HG03520 (cell line): ENCODE measurements at regions not wholly inside any gene's neighbourhood (a gene's known extent, or its start where the extent isn't known, plus 50 kb on each side); places are given as distances from the start of the nearest gene placed in this dataset.

ENCODE experiments used
- ATAC-seq: cut with Tn5 transposase; IDR thresholded peaks from one replicate; pipeline ENCODE4 v1.9.1; 2021; ENCODE audit warnings: mild to moderate bottlenecking, moderate library complexity; ENCODE audit not compliant: unreplicated experiment

DNA sequence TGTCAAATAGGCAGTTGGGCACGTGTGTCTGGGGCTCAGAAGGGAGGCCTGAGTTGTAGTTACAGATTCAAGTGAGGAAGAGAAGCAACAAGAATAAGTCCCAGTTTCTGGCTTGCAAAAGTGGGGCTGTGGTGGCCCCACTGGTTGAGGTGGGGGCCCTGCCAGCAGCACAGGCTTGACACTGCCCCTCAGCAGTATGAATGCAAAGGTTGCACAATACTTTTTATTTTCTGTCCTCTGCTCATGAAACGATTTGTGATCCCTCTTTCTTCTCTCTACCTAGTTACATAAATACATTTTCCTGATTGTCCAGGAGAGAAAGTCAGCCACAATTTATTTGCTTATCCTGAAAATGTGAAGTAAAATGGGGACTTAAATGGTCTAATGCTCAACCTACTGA is 577.8 kb downstream of the AACS start:
- no peak for ATAC-seq

DNA sequence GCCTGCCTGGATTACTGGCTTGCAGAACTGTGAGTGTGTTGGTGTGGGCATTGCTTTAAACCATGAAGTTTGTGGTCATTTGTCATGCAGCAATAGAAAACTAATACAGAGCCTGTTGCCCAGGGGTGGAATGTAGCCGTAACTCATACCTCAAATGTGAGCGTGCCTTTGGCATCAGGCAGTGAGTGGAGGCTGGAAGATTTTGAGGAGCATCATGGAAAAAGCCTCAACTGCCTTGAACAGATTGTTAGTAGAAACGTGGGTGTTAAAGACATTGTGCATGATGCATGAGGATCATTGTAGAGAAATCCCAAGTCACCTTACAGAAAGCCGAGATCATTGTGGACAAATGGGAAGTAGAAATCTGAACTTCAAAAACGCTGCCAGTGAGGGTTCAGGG is 580.5 kb downstream of the AACS start:
- ATAC-seq = no peak

DNA sequence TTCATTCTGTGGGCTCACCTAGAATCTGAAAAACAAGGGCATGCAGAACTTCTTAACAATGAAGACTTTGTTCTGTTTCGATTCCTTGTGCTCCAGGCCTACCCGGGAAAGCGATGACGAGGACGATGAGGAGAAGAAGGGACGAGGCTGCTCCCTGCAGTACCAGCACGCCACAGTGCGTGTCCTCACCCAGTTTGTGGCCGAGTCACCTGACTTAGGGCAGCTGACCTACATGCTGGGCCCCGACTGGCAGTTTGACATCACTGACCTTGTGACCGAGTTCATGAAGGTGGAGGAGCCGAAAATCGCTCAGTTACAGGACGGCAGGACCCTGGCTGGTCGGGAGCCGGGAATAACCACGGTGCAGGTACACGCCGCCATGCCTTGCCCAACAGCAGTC is 585.4 kb downstream of the AACS start:
- no peak for ATAC-seq

DNA sequence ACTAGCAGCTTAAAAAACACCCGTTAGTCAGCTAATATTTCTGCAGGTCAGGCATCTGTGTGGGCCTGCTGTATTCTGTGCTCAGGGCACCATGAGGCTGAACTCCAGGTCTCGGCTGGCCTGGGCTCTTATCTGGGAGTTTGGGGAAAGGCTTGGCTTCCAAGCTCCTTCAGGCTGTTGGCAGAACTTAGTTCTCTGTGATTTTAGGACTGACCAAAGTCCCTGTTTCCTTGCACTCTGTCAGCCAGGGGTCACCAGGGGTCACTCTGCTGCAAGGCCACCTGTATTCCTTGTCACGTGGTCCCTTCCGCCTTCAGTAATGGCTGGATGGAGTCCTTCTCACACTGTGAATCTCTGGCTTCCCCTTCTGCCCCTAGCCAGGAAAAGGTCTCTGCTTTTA is 586.4 kb downstream of the AACS start:
- ATAC-seq = no peak

DNA sequence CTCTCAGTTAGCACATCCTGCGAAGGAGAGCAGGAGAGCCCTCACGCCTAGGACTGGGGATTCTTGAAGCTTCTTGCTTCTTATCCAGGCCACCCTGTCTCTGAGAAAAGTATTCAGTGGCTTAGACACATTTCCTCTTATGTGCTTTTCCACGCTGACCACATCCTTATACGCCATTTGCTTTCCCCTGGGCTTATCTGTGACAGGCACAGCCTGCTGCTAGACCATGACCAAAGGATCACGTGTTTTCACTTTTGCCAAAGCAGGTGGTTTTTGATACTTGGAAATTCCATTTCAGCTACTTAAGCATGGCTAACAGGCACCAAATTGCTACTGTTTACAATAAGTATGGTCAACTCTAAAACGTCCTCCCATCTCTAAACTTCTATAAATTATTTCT is 587.4 kb downstream of the AACS start:
- no peak for ATAC-seq

DNA sequence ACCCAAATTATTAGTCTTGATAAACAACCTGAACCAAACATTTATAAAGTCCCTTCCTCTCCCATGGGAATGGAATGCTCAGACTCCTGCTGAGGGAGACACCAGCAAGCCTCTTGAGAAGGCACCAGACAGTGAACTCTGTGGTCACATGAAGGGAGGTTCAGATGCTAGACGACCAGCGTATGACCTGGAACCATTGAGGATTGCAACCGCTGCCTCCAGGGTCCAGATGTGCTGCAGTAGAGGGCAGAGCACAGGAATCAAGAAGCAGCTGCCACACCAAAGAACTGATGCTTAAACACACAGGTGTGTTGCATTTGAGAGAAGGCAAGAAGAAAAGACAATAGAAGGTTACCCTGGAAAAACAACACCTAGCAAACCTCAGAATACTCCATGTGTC is 592.4 kb downstream of the AACS start:
- no peak for ATAC-seq

DNA sequence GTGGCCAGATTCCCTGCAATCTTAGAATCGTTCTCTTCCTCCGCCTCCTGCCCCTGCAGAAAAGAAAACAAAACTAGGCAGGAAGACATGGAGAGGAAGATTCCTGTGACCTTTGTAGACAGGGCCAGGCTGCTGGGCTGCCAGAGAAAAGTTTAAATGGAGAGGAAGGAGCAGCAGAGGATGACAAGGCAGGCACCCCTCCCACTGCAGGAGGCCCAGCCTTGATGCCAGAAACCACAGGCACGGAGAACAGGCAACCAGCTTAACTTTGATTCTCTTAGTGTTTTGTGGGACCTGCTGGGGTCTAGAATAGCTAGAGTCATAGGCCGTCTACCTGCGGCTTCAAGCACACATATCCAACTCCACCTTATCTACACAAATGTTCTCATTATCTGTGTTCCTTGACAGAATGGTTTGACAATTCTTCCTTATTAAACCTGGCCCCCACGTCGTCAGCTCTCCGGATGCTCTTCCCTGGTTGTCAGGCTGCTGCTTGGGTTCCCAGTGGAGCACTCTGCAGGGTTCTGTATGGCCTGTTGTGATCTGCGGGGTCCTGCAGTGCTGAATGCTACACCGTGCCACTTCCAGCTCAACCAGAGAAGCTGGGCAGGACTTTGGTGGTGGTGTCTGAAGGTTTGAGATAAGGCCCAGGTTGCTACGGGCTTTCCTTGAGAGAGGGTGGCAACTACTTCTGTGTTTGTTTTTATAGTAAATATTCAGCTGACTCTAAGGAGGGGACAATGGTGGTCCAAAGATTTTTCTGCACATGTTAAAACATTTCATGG is 609.5 kb downstream of the AACS start:
- ATAC-seq = no peak

DNA sequence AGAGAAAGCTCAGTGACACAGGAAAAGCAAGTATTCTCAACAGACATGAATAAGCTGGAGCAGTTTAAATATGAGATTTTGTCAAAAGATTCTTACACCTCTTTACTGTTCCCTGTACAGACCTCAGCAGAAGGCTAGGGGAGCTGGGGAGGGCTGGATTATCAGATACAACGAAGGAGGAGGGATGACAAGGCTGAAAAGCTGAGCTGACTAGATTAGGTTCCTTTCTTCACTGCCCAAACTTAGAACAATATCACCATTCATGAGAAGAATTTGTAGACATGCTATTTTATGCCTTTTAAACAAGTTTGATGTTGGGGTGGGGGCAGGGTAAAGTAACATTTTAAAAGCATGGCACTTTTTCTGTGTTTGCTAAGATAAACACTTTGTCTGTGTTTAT is 611.1 kb downstream of the AACS start:
- ATAC-seq = no peak

DNA sequence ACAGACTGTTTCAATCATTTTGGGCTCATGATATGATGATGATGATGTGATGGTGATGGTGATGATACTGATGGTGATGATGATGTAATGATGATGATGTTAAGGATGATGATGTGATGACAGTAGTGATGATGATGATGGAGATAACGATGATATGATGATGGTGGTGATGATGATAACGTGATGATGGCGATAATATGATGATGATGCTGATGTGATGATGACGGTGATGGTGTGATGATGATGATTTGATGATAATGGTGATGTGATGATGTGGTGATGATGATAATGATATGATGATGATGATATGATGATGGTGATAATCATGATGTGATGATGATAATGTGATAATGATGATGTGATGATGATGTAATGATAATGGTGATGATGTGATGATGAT is 612.6 kb downstream of the AACS start:
- ATAC-seq = no peak

DNA sequence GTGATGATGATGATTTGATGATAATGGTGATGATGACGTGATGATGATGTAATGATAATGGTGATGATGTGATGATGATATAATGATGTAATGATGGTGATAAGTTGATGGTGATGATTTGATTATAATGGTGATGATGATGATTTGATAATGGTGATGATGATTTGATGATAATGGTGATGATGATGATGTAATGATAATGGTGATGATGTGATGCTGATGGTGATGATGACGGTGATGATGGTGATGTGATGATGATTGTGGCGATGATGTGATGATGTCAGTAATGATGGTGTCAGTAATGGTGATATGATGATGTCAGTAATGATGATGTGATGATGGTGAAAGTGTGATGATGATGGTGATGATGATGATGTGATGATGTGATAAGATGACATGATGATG is 613.4 kb downstream of the AACS start:
- no peak for ATAC-seq

DNA sequence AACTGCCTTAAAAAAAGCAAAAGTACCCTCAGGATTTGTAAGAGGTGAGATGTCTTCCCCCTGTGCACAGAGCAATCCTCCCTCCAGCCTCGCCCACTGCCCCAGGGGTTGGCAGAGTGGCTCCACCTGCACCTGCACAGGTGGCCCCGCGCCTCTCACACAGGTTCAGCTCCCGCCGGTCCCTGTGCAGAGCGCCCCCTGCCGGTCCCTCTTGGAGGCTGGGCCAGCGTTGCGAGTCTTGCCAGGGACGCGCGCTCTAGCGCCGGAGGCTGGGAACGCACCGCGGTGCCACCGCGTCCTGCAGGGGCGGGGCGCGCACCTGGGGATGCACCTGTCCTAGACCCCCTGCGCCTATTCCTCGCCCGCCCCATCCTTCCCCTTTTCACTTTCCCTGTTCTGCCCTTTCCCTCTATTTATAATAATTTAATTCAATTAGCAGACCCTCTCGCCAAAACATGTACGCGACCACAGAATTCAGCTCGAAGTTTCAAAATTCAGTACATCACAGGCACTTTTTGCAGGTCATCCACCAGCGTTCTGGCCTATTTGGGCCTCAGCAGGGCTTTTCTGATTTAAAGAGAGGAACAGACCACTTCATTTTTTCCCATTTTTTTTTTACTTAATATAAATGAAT is 618.6 kb downstream of the AACS start:
- peak; percentile 78 for ATAC-seq

DNA sequence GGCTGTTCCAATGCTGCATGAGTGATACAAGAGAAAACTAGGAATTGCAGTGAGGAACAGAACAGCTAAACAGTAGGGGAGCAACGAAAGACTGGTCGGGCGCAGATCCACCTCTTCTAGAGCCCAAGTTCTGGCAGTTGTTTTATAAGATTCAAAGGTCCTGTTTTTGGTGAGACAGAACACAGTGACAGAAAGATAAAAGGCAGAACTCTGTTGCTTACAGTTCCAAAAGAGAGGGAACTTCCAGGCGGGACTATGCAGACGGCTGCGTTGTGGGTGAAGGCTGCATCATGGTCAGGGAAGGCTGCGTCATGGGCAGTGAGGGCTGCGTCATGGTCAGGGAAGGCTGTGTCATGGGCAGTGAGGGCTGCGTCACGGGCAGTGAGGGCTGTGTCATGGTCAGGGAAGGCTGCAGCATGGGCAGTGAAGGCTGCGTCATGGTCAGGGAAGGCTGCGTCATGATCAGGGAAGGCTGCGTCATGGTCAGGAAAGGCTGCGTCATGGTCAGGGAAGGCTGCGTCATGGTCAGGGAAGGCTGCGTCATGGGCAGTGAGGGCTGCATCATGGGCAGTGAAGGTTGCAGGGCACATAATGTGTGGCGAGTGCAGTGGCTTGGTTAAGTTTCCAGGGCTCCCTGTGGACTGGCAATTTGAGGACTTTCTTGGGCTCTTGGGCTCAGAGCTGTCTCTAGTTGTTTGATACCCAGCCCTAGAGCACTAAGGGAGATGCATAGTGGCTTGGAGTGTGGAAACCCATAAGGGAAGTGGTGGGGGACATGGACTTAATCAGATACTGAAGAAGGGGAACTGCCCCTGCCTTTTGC is 619.9 kb downstream of the AACS start:
- ATAC-seq = no peak

DNA sequence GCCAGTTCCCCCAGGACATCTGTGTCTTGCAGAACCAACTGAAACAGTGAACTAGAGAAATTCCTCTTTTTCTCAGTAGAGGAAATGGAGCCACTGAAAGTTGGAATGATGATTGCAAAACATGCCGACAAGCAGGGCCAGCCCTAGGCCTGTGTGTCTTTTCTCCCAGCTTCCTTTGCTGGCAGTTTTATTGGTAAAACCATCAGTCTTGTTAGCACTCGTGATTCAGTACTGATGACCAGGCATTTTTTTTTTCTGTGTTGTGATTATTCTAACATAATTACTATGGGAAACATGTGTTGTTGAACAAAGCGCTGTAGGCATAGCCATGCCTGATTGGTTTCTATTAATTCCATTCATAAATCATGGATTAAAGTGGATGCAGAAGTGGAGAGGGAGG is 620.7 kb downstream of the AACS start:
- no peak for ATAC-seq

DNA sequence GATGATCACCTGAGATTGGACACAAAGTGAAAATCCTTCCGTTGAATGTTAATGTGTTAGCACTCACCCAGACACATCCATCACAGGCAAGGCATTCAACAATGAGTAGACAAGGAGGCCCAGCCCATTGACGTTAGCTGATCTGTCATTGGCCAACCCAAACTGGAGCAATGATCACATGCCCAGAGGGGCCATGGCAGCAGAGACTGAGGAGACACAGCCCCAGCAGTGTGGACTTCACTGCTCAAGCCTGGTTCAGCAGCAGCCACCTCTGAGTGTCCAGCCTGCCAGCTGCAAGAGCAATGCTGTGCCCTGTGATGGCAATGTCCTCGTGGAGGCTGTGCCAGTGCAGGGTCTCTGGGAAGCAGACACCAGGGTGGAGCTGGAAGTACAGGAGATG is 622.2 kb downstream of the AACS start:
- no peak for ATAC-seq

DNA sequence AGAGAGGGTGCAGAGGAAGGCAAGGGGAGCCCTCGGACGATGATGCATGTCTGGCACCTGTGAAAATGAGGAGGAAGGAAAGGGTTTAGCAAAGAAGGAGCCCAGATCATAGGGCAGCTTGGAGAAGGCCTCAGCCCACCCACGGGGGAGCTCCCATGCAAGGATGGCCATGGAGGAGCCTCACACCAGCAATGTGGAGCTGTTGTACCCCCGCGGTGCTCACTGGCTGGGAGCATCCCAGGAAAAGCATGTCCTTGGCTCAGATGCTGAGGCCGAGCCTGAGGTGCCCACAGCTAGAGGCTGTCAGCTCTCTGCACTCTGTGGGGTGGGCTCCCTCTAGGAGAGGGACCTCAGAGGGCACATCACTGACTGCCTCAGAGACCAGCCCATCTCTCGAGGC is 622.6 kb downstream of the AACS start:
- no peak for ATAC-seq

DNA sequence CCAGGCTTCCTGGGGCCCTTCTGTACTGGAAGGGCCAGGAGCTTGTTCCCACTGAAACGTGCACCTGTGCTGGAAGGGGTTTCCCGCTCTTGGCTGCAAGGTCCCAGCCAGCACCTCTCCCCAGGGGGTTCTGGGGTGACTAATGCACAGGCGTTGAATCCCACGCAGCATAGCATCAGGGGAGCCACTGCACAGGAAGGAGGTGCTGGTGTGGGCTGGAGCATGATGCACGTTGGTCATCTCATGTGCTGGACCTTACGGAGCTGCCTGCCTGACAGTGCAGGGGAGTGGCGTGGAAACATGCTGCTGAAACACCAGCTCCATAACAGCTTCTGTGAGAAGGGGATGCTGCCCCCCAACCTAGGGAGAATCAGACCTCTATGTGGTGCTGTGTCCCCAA is 623.0 kb downstream of the AACS start:
- ATAC-seq = no peak

DNA sequence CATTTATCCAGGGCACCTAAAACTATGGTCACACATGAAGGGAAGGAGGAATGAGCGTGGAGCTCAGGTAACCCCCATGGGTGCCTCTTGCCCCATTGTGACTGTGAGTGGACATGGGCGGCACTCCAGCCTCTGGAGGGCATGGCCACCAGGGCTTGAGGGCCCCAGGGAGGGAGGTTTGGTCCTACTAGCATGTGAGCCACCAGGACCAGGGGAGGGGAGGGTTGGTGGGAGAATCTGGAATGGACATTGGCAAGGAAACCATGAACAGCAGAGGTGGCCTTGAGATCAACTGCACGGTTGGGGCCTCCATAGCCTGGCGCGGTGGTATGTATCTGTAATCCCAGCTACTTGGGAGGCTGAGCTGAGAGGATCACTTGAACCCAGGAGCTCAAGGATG is 623.6 kb downstream of the AACS start:
- no peak for ATAC-seq

DNA sequence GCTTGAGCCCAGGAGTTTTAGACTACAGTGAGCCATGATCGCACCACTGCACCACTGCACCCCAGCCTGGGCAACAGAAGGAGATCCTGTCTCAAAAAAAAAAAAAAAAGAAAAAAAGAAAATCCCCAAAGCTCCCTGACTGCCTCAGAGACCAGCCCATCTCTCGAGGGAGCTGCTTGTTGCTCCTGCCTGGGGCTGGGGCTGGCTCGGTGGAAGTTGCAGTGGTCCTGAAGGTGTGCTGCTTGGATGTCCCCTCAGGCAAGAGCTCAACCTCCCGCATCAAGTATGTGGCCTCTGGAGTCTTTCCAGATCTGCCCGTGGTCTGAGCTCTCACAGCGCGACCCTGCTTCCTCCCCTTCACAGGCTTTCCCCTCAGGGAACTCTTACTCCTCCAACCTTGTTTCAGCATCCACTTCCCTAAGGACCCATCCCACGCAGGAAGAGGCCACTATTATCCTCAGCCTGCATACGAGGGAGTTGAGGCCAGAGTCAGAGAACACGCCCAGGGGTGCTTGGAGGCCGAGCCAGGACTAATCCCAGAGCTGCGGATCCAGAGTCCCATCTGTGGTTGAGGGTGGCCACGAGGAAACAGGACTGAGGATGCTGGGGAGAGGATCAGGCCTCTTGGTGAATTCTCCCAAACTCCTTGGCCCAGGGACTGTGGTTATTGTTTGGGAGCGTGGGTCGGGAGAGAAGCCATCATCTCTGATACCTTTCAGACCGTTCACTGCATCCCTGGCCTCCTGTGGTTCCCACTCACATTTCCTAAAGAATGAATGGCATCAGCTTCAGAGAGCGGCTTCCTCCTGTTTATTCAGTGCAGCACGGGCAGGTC is 624.6 kb downstream of the AACS start:
- no peak for ATAC-seq

DNA sequence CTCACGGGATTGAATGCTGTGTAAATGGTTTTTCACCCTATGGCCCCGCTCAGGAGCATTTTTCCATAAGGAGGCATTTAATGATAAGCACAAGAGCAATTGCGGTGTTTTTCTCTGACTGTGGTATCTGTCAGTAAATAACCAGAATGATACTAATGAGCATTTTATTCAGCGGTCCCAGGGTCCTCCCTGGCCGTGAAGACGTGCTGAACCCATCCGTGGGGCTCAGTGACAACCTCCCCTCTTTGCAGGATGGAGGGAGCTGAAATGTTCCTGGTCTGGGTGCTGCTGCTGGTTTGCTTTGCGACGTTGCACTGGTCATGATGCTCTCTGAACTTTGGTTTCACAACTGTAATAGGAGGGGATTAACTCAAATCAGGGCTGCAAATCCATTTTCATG is 625.6 kb downstream of the AACS start:
- ATAC-seq = no peak

DNA sequence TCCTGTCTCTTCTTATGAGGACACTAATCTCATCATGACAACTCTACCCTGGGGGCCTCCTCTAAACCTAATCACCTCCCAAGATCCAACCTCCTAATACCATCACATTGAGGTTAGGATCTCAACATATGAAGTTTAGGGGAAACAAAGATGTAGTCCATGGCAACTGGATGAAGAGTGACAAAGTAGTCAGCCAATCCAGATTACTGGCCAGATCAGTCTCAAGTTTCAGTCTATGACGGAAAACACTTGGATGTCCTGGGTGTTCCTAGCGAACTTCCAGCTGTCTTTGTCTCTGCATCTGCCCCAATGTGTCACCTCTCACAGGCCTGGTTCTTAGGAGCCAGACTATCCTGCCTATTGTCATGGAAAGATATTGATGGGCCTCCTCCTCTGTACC is 630.8 kb downstream of the AACS start:
- no peak for ATAC-seq

DNA sequence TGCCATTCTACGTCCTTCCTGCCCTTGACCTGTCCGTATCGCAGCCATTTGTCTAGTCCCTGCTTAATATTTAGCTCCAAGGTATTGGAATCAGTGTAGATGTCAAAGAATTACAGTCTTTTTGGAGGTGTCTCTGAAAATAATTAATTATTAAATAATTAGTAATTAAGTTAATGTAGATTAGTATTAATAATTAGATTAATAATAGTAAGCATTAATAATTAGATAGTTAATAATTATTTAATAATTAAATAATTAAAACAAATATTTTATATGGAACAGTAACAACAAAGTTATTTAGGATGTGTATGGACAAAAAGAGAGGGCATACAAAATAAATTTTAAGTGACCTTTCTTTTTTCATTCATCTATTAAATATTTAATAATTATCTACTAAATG is 639.6 kb downstream of the AACS start:
- ATAC-seq = no peak
